CD4-positive, CD25-positive, alpha-beta regulatory T cell (primary cell): ENCODE measurements at regions not wholly inside any gene's neighbourhood (a gene's known extent, or its start where the extent isn't known, plus 50 kb on each side); places are given as distances from the start of the nearest gene placed in this dataset.

Source experiments
- ATAC-seq, 2 donors: fragments of 150-1000 bp; cut with Tn5 transposase; one replicate each; pipeline ENCODE4 v1.10.0; 2021; ENCODE audit warnings: low read depth in 2 of 2, moderate number of reproducible peaks in 2 of 2, moderate library complexity in 1 of 2
- DNase-seq, 3 donors: peaks; one replicate each; pipeline versions ENCODE4 v3.0.0 to v3.0.0-alpha.2; 2012 to 2022; ENCODE audit warnings: mixed read lengths in 1 of 3
- H3K27ac ChIP-seq: one replicate; pipeline ENCODE4 v1.7.0; 2013; ENCODE audit warnings: mild to moderate bottlenecking, low read length; ENCODE audit not compliant: insufficient read depth, poor library complexity, severe bottlenecking
- H3K27me3 ChIP-seq: one replicate; pipeline ENCODE4 v1.7.0; 2013; ENCODE audit warnings: low read length; ENCODE audit not compliant: control insufficient read depth, insufficient read depth
- H3K36me3 ChIP-seq: one replicate; pipeline ENCODE4 v1.7.0; 2013; ENCODE audit warnings: mild to moderate bottlenecking, low read length, moderate library complexity; ENCODE audit not compliant: control insufficient read depth, insufficient read depth
- H3K4me1 ChIP-seq: 2 replicates; pipeline ENCODE4 v1.7.0; 2013; ENCODE audit warnings: mild to moderate bottlenecking, low read length; ENCODE audit not compliant: insufficient read depth, control insufficient read depth, poor library complexity, severe bottlenecking
- H3K4me3 ChIP-seq: one replicate; pipeline ENCODE4 v1.7.0; 2013; ENCODE audit warnings: low read depth, mild to moderate bottlenecking, low read length, moderate library complexity
- H3K9me3 ChIP-seq, 2 experiments: 1 replicate in 1 of 2; 2 replicates in 1 of 2; pipeline ENCODE4 v1.7.0; 2013; ENCODE audit warnings: low read length in 2 of 2, mild to moderate bottlenecking in 1 of 2, moderate library complexity in 1 of 2; ENCODE audit not compliant: control insufficient read depth in 2 of 2
- H3K27ac Mint-ChIP-seq, 3 donors: one replicate each; pipeline ENCODE4 v1.8.0; 2020 to 2022; ENCODE audit warnings: mild to moderate bottlenecking in 3 of 3, mixed read lengths in 3 of 3, moderate library complexity in 2 of 3
- H3K27me3 Mint-ChIP-seq: one replicate; pipeline ENCODE4 v1.8.0; 2022; ENCODE audit warnings: mild to moderate bottlenecking, mixed read lengths
- H3K36me3 Mint-ChIP-seq: one replicate; pipeline ENCODE4 v1.8.0; 2020; ENCODE audit warnings: mixed read lengths
- H3K4me1 Mint-ChIP-seq, 4 donors: one replicate each; pipeline ENCODE4 v1.8.0; 2020 to 2022; ENCODE audit warnings: mixed read lengths in 4 of 4, mild to moderate bottlenecking in 1 of 4
- H3K4me3 Mint-ChIP-seq, 4 donors: one replicate each; pipeline ENCODE4 v1.8.0; 2020 to 2022; ENCODE audit warnings: mild to moderate bottlenecking in 4 of 4, mixed read lengths in 4 of 4, moderate library complexity in 3 of 4
- H3K9me3 Mint-ChIP-seq, 7 donors: one replicate each; pipeline ENCODE4 v1.8.0; 2020 to 2022; ENCODE audit warnings: mixed read lengths in 7 of 7, mild to moderate bottlenecking in 3 of 7, moderate library complexity in 2 of 7

GRCh38 chr11:23539556-23539955 lies 679.3 kb upstream of the CCDC179 start:
- H3K4me1 ChIP-seq = no peaks in the 10 kb centered on the region
- no peak overlapping the region for H3K4me3 ChIP-seq
- no peaks in the 10 kb centered on the region for H3K36me3 ChIP-seq
- Mint-ChIP-seq H3K9me3 (peaks cover 0 to 21% (median 5%) of the 10 kb centered on the region in 7 donors), H3K4me1 (no peaks in the 10 kb centered on the region), H3K4me3 (no peak overlapping the region), H3K27ac (no peak overlapping the region), H3K27me3 (no peaks in the 10 kb centered on the region), H3K36me3 (no peaks in the 10 kb centered on the region)
- H3K9me3 ChIP-seq = no peaks in the 10 kb centered on the region
- ATAC-seq (no peak), DNase-seq (no peak)
- no peaks in the 10 kb centered on the region for H3K27me3 ChIP-seq
- H3K27ac ChIP-seq = no peak overlapping the region

GRCh38 chr11:23540101-23540561 lies 679.9 kb upstream of the CCDC179 start:
- no peaks in the 10 kb centered on the region for H3K27me3 Mint-ChIP-seq
- no peak overlapping the region for H3K27ac Mint-ChIP-seq
- no peaks in the 10 kb centered on the region for H3K36me3 ChIP-seq
- H3K4me3 ChIP-seq = no peak overlapping the region
- H3K27me3 ChIP-seq = no peaks in the 10 kb centered on the region
- DNase-seq (peak in 1 of 3 donors; percentile 15), ATAC-seq (peak in 1 of 2 donors; percentile 44)
- H3K27ac ChIP-seq = no peak overlapping the region
- H3K4me3 Mint-ChIP-seq = no peak overlapping the region
- H3K9me3 Mint-ChIP-seq = peaks cover 0 to 18% (median 5%) of the 10 kb centered on the region in 7 donors
- H3K9me3 ChIP-seq = no peaks in the 10 kb centered on the region
- no peaks in the 10 kb centered on the region for H3K36me3 Mint-ChIP-seq
- H3K4me1 ChIP-seq = no peaks in the 10 kb centered on the region
- H3K4me1 Mint-ChIP-seq = no peaks in the 10 kb centered on the region

DNA sequence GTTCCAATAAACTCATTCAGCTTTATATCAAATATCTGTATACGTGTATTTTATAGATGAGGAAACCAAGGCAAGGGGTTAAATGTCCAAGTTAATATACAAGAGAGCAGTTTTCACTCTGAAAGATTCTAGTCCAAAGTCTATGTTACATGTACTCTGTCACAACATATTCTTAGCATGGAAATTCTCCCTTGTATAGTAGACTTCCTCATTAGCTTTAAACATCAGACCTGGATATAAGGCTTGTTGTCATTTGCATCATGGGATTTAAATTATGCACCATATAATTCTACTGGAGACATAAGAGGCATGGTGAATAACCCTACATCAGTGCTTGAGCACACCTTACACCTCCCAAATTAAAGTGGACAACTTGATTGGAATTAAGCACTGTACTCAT lies 681.9 kb upstream of the CCDC179 start:
- Histone ChIP-seq H3K4me1 (no peaks in the 10 kb centered on the region), H3K27ac (no peak overlapping the region), H3K4me3 (no peak overlapping the region), H3K36me3 (no peaks in the 10 kb centered on the region), H3K9me3 (no peaks in the 10 kb centered on the region), H3K27me3 (no peaks in the 10 kb centered on the region)
- no peaks in the 10 kb centered on the region for H3K27me3 Mint-ChIP-seq
- H3K4me3 Mint-ChIP-seq = no peak overlapping the region
- no peaks in the 10 kb centered on the region for H3K36me3 Mint-ChIP-seq
- H3K9me3 Mint-ChIP-seq = peaks cover 0 to 12% (median 3%) of the 10 kb centered on the region in 7 donors
- H3K27ac Mint-ChIP-seq = no peak overlapping the region
- DNase-seq (no peak), ATAC-seq (no peak)
- H3K4me1 Mint-ChIP-seq = no peaks in the 10 kb centered on the region

- Histone ChIP-seq H3K27me3 (no peaks in the 10 kb centered on the region), H3K9me3 (no peaks in the 10 kb centered on the region), H3K4me3 (no peak overlapping the region), H3K4me1 (no peaks in the 10 kb centered on the region), H3K36me3 (no peaks in the 10 kb centered on the region), H3K27ac (no peak overlapping the region)
- DNase-seq (no peak), ATAC-seq (no peak)
- Mint-ChIP-seq H3K27me3 (no peaks in the 10 kb centered on the region), H3K4me3 (no peak overlapping the region), H3K4me1 (no peaks in the 10 kb centered on the region), H3K9me3 (peaks cover 0 to 6% (median 2%) of the 10 kb centered on the region in 7 donors), H3K36me3 (no peaks in the 10 kb centered on the region), H3K27ac (no peak overlapping the region)
Measured at GRCh38 chr11:23542816-23543215, 682.5 kb upstream of the CCDC179 start.

- Histone ChIP-seq H3K27me3 (no peaks in the 10 kb centered on the region), H3K9me3 (no peaks in the 10 kb centered on the region), H3K4me3 (no peak overlapping the region), H3K4me1 (no peaks in the 10 kb centered on the region), H3K36me3 (no peaks in the 10 kb centered on the region), H3K27ac (no peak overlapping the region)
- no peak for DNase-seq
- Mint-ChIP-seq H3K27ac (no peak overlapping the region), H3K4me3 (no peak overlapping the region), H3K27me3 (no peaks in the 10 kb centered on the region), H3K4me1 (no peaks in the 10 kb centered on the region), H3K36me3 (no peaks in the 10 kb centered on the region), H3K9me3 (peaks cover 0 to 7% (median 0%) of the 10 kb centered on the region in 7 donors)
- no peak for ATAC-seq
Measured at GRCh38 chr11:23543651-23544222, 683.5 kb upstream of the CCDC179 start.

- Histone ChIP-seq H3K36me3 (no peaks in the 10 kb centered on the region), H3K27ac (no peak overlapping the region), H3K4me1 (no peaks in the 10 kb centered on the region), H3K9me3 (peaks cover 0 to 11% of the 10 kb centered on the region in 2 experiments), H3K4me3 (no peak overlapping the region), H3K27me3 (no peaks in the 10 kb centered on the region)
- ATAC-seq = no peak
- no peak for DNase-seq
- H3K36me3 Mint-ChIP-seq = no peaks in the 10 kb centered on the region
- H3K27me3 Mint-ChIP-seq = no peaks in the 10 kb centered on the region
- H3K4me1 Mint-ChIP-seq = no peaks in the 10 kb centered on the region
- no peak overlapping the region for H3K27ac Mint-ChIP-seq
- H3K4me3 Mint-ChIP-seq = no peak overlapping the region
- H3K9me3 Mint-ChIP-seq = peaks cover 0 to 14% (median 2%) of the 10 kb centered on the region in 7 donors
Measured at GRCh38 chr11:23551706-23552105, 691.4 kb upstream of the CCDC179 start.

GRCh38 chr11:23554002-23554401 lies 693.7 kb upstream of the CCDC179 start:
- peaks cover 0 to 11% of the 10 kb centered on the region in 2 experiments for H3K9me3 ChIP-seq
- Mint-ChIP-seq H3K27me3 (no peaks in the 10 kb centered on the region), H3K4me3 (no peak overlapping the region), H3K27ac (no peak overlapping the region), H3K4me1 (no peaks in the 10 kb centered on the region), H3K36me3 (no peaks in the 10 kb centered on the region), H3K9me3 (peaks cover 0 to 18% (median 4%) of the 10 kb centered on the region in 7 donors)
- no peaks in the 10 kb centered on the region for H3K27me3 ChIP-seq
- H3K4me3 ChIP-seq = no peak overlapping the region
- H3K36me3 ChIP-seq = no peaks in the 10 kb centered on the region
- H3K4me1 ChIP-seq = no peaks in the 10 kb centered on the region
- no peak overlapping the region for H3K27ac ChIP-seq
- no peak for DNase-seq
- ATAC-seq = no peak

DNA sequence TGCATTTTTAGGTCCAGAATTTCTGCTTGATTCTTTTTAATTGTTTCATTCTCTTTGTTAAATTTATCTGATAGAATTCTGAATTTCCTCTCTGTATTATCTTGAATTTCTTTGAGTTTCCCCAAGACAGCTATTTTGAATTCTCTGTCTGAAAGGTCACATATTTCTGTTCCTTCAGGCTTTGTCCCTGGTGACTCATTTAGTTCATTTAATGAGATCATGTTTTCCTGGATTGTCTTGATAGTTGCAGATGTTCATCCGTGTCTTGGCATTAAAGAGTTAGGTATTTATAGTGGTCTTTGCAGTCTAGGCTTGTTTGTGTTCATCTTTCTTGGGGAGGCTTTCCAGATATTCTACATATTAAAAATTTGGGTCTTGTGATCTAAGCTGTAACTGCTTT lies 694.8 kb upstream of the CCDC179 start:
- H3K27me3 ChIP-seq = no peaks in the 10 kb centered on the region

More for the DNA sequence above, 694.8 kb upstream of the CCDC179 start:
- Histone ChIP-seq H3K36me3 (no peaks in the 10 kb centered on the region), H3K4me3 (no peak overlapping the region), H3K4me1 (no peaks in the 10 kb centered on the region), H3K9me3 (peaks cover 0 to 11% of the 10 kb centered on the region in 2 experiments), H3K27ac (no peak overlapping the region)
- no peaks in the 10 kb centered on the region for H3K4me1 Mint-ChIP-seq
- no peaks in the 10 kb centered on the region for H3K27me3 Mint-ChIP-seq
- DNase-seq = no peak
- ATAC-seq = no peak
- H3K27ac Mint-ChIP-seq = no peak overlapping the region
- H3K36me3 Mint-ChIP-seq = no peaks in the 10 kb centered on the region
- peaks cover 0 to 14% (median 4%) of the 10 kb centered on the region in 7 donors for H3K9me3 Mint-ChIP-seq
- no peak overlapping the region for H3K4me3 Mint-ChIP-seq
